ENCODE measurements at regions not wholly inside any gene's neighbourhood (a gene's known extent, or its start where the extent isn't known, plus 50 kb on each side); places are given as distances from the start of the nearest gene placed in this dataset.

DNA sequence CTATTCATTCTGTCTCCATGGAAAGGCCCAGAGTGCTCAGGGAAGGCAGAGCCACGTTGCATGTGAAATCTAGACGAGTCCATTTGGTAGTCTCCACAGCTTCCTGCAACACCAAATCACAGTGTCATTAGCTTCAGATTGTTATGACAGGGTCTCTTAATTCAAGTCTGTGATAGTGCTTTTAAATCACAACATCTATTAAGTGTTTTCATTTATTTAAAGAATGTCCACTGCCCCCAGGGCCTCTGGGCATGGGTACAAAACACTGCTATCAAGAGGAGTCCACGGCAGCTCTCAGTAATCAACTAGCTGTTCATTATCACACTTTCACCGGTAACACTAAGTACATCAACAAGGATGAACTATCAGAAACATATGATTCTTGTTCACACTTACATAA, 455.9 kb upstream of the JARID2 start:
- H2BK5ac ChIP-seq (ENCODE audit: low read depth, low read length, poor library complexity, severe bottlenecking) = no peak overlapping the region
- H3K4me3 ChIP-seq (ENCODE audit: insufficient read depth in 1 of 2, low read depth in 1 of 2, low read length in 2 of 2) = no peak overlapping the region

DNA sequence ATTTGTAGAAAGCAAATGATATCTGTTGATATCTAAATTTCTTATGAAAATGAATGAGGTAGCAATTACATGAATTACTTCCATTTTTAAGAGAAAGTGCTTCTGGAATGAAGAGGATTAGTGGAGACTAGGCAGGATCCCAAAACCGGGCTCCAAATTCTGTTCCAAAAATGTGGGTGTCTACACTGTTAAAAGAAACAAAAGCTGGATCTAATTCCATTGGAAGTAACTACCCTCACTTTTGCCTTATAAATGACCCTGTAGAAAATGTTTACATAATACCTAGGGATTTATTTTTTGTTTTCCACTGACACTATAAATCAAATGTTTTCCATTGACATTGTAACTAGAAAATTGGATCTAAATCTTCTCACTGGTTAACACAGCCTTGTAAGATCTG, 454.9 kb upstream of the JARID2 start:
- no peak overlapping the region for H3K18ac ChIP-seq (ENCODE audit: low read depth in 1 of 2, low read length in 2 of 2)
- H3K4ac ChIP-seq (ENCODE audit: low read depth in 1 of 2, low read length in 2 of 2) = no peak overlapping the region
- H3K4me2 ChIP-seq (ENCODE audit: low read length, poor library complexity, severe bottlenecking) = no peak overlapping the region
- no peak overlapping the region for H4K91ac ChIP-seq (ENCODE audit: low read length)
- WGBS = 100% methylated on average over 1 of the region's 1 CpG
- H3K9me3 ChIP-seq (ENCODE audit: control insufficient read depth, low read length) = no peaks in the 10 kb centered on the region
- H3K27me3 ChIP-seq (ENCODE audit: control insufficient read depth in 1 of 2, insufficient read depth in 1 of 2, low read length in 2 of 2) = no peaks in the 10 kb centered on the region
- H2AK5ac ChIP-seq (ENCODE audit: low read length, severe bottlenecking) = no peak overlapping the region
- no peak overlapping the region for H2BK120ac ChIP-seq (ENCODE audit: low read depth, low read length)
- H3K36me3 ChIP-seq (ENCODE audit: control insufficient read depth in 1 of 2, insufficient read depth in 2 of 2, low read depth in 1 of 2, low read length in 2 of 2) = no peaks in the 10 kb centered on the region
- no peak overlapping the region for H2BK5ac ChIP-seq (ENCODE audit: low read depth, low read length, poor library complexity, severe bottlenecking)
- H3K79me1 ChIP-seq (replicated peaks; ENCODE audit: low read length, poor library complexity, severe bottlenecking) = no peaks in the 10 kb centered on the region
- no peak overlapping the region for H3K9ac ChIP-seq (ENCODE audit: low read length)
- no peak overlapping the region for H2BK12ac ChIP-seq (ENCODE audit: low read length in 2 of 2)
- no peak overlapping the region for H3K27ac ChIP-seq (ENCODE audit: low read length, poor library complexity, severe bottlenecking)
- H3K4me1 ChIP-seq (ENCODE audit: control insufficient read depth, insufficient read depth, low read depth, low read length) = no peaks in the 10 kb centered on the region
- H2AFZ ChIP-seq (ENCODE audit: low read depth, low read length) = no peak overlapping the region
- H3K4me3 ChIP-seq (ENCODE audit: insufficient read depth in 1 of 2, low read depth in 1 of 2, low read length in 2 of 2) = no peak overlapping the region
- no peak overlapping the region for H4K8ac ChIP-seq (ENCODE audit: low read length)
- no peak for DNase-seq
- H3K14ac ChIP-seq (ENCODE audit: low read length in 2 of 2) = no peak overlapping the region
- H2BK15ac ChIP-seq (ENCODE audit: low read depth, poor library complexity, severe bottlenecking) = no peak overlapping the region
- H3K23ac ChIP-seq (ENCODE audit: low read length in 2 of 2) = no peak overlapping the region

More for the DNA sequence above, 455.9 kb upstream of the JARID2 start:
- Histone ChIP-seq H3K23ac (ENCODE audit: low read length in 2 of 2) (no peak overlapping the region), H2BK12ac (ENCODE audit: low read length in 2 of 2) (no peak overlapping the region), H3K27ac (ENCODE audit: low read length, poor library complexity, severe bottlenecking) (no peak overlapping the region), H3K4me1 (ENCODE audit: control insufficient read depth, insufficient read depth, low read depth, low read length) (no peaks in the 10 kb centered on the region), H3K14ac (ENCODE audit: low read length in 2 of 2) (no peak overlapping the region), H3K9me3 (ENCODE audit: control insufficient read depth, low read length) (no peaks in the 10 kb centered on the region), H3K79me1 (replicated peaks; ENCODE audit: low read length, poor library complexity, severe bottlenecking) (no peaks in the 10 kb centered on the region), H3K18ac (ENCODE audit: low read depth in 1 of 2, low read length in 2 of 2) (no peak overlapping the region), H3K9ac (ENCODE audit: low read length) (no peak overlapping the region), H4K8ac (ENCODE audit: low read length) (no peak overlapping the region), H2BK120ac (ENCODE audit: low read depth, low read length) (no peak overlapping the region), H2AFZ (ENCODE audit: low read depth, low read length) (no peak overlapping the region), H3K27me3 (ENCODE audit: control insufficient read depth in 1 of 2, insufficient read depth in 1 of 2, low read length in 2 of 2) (no peaks in the 10 kb centered on the region), H2BK15ac (ENCODE audit: low read depth, poor library complexity, severe bottlenecking) (no peak overlapping the region), H3K4ac (ENCODE audit: low read depth in 1 of 2, low read length in 2 of 2) (no peak overlapping the region), H3K36me3 (ENCODE audit: control insufficient read depth in 1 of 2, insufficient read depth in 2 of 2, low read depth in 1 of 2, low read length in 2 of 2) (no peaks in the 10 kb centered on the region), H2AK5ac (ENCODE audit: low read length, severe bottlenecking) (no peak overlapping the region), H4K91ac (ENCODE audit: low read length) (no peak overlapping the region), H3K4me2 (ENCODE audit: low read length, poor library complexity, severe bottlenecking) (no peak overlapping the region)
- no peak for DNase-seq
- 72% methylated on average over 3 of the region's 4 CpGs for WGBS

DNA sequence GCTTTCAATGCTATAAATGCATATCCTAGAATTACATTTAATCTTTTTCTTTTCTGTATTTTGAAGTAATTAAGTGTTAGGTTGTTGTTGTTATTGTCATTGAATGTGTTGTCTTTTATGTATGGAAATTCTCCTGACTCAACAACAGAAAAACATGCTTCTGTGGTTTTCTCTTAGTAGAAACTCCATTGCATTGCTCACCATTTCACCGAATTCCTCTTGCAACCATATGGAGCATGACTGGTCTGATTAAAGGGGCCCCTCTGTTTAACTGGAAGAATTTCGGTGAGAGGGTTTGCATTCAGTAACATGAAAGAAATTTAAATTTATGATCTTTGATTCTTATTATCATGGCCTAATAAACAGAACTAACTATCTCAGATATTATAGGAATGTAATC, 454.3 kb upstream of the JARID2 start:
- H3K4ac ChIP-seq (ENCODE audit: low read depth in 1 of 2, low read length in 2 of 2) = no peak overlapping the region
- WGBS = 73% methylated on average over 2 of the region's 2 CpGs
- no peaks in the 10 kb centered on the region for H3K4me1 ChIP-seq (ENCODE audit: control insufficient read depth, insufficient read depth, low read depth, low read length)
- H3K27ac ChIP-seq (ENCODE audit: low read length, poor library complexity, severe bottlenecking) = no peak overlapping the region
- H3K14ac ChIP-seq (ENCODE audit: low read length in 2 of 2) = no peak overlapping the region
- no peak overlapping the region for H4K91ac ChIP-seq (ENCODE audit: low read length)
- H2BK5ac ChIP-seq (ENCODE audit: low read depth, low read length, poor library complexity, severe bottlenecking) = no peak overlapping the region
- H3K23ac ChIP-seq (ENCODE audit: low read length in 2 of 2) = no peak overlapping the region
- DNase-seq = peak; percentile 59
- H3K9ac ChIP-seq (ENCODE audit: low read length) = no peak overlapping the region
- H3K18ac ChIP-seq (ENCODE audit: low read depth in 1 of 2, low read length in 2 of 2) = no peak overlapping the region
- no peak overlapping the region for H2AFZ ChIP-seq (ENCODE audit: low read depth, low read length)
- H2AK5ac ChIP-seq (ENCODE audit: low read length, severe bottlenecking) = no peak overlapping the region
- H3K9me3 ChIP-seq (ENCODE audit: control insufficient read depth, low read length) = no peaks in the 10 kb centered on the region
- no peaks in the 10 kb centered on the region for H3K27me3 ChIP-seq (ENCODE audit: control insufficient read depth in 1 of 2, insufficient read depth in 1 of 2, low read length in 2 of 2)
- H4K8ac ChIP-seq (ENCODE audit: low read length) = no peak overlapping the region
- H3K36me3 ChIP-seq (ENCODE audit: control insufficient read depth in 1 of 2, insufficient read depth in 2 of 2, low read depth in 1 of 2, low read length in 2 of 2) = no peaks in the 10 kb centered on the region
- H2BK120ac ChIP-seq (ENCODE audit: low read depth, low read length) = no peak overlapping the region
- no peak overlapping the region for H3K4me3 ChIP-seq (ENCODE audit: insufficient read depth in 1 of 2, low read depth in 1 of 2, low read length in 2 of 2)
- H2BK15ac ChIP-seq (ENCODE audit: low read depth, poor library complexity, severe bottlenecking) = no peak overlapping the region
- H3K79me1 ChIP-seq (replicated peaks; ENCODE audit: low read length, poor library complexity, severe bottlenecking) = no peaks in the 10 kb centered on the region
- no peak overlapping the region for H3K4me2 ChIP-seq (ENCODE audit: low read length, poor library complexity, severe bottlenecking)
- H2BK12ac ChIP-seq (ENCODE audit: low read length in 2 of 2) = no peak overlapping the region

DNA sequence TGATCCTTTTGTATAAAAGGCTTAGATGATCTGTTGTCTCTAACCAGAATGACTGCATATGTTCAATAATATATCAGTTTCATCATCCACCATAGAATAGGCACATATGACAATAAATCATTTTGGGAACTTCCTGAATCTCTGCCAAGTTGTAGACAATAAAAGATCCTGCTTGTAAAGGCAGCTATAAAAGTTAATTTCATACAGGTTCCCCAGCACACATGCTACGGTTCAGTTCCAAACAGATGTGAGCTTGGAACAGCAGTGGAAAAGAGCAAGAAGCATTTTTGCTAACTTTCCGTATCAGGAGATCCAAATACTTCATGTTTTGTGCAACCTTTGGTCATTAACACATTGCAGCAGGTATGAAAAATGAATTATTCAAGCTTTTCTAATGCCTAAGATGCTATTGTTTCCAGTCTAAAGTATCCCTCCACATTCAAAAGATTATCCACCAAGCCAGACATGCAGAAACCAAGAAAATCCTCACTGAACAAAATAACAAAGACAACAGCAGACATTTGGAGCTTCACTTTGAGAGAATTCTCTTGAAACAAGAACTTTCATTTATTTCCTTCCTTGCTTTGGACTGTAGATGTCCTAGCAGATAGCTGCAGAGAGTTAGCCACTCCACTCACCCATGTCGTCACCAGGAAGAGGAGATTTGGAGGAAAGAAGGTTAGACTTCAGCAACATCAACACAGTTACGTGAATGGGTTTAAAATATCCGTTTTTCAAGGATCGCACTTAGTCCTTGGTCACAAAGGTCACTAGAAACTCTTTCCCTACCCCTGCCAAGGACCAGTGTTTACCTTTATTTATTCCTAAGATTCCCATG, 453.5 kb upstream of the JARID2 start:
- Histone ChIP-seq H2AFZ (ENCODE audit: low read depth, low read length) (no peak overlapping the region), H3K4me2 (ENCODE audit: low read length, poor library complexity, severe bottlenecking) (no peak overlapping the region), H2BK12ac (ENCODE audit: low read length in 2 of 2) (no peak overlapping the region), H3K9me3 (ENCODE audit: control insufficient read depth, low read length) (no peaks in the 10 kb centered on the region), H4K91ac (ENCODE audit: low read length) (no peak overlapping the region), H3K27ac (ENCODE audit: low read length, poor library complexity, severe bottlenecking) (no peak overlapping the region), H2BK15ac (ENCODE audit: low read depth, poor library complexity, severe bottlenecking) (no peak overlapping the region), H3K9ac (ENCODE audit: low read length) (no peak overlapping the region), H3K14ac (ENCODE audit: low read length in 2 of 2) (no peak overlapping the region), H2BK5ac (ENCODE audit: low read depth, low read length, poor library complexity, severe bottlenecking) (no peak overlapping the region), H4K8ac (ENCODE audit: low read length) (no peak overlapping the region), H3K4me3 (ENCODE audit: insufficient read depth in 1 of 2, low read depth in 1 of 2, low read length in 2 of 2) (no peak overlapping the region), H3K18ac (ENCODE audit: low read depth in 1 of 2, low read length in 2 of 2) (peak overlapping the region in 1 of 2 experiments; percentile 34), H3K4me1 (ENCODE audit: control insufficient read depth, insufficient read depth, low read depth, low read length) (no peaks in the 10 kb centered on the region), H3K4ac (ENCODE audit: low read depth in 1 of 2, low read length in 2 of 2) (no peak overlapping the region), H3K36me3 (ENCODE audit: control insufficient read depth in 1 of 2, insufficient read depth in 2 of 2, low read depth in 1 of 2, low read length in 2 of 2) (no peaks in the 10 kb centered on the region), H3K23ac (ENCODE audit: low read length in 2 of 2) (no peak overlapping the region), H3K27me3 (ENCODE audit: control insufficient read depth in 1 of 2, insufficient read depth in 1 of 2, low read length in 2 of 2) (no peaks in the 10 kb centered on the region), H2BK120ac (ENCODE audit: low read depth, low read length) (no peak overlapping the region), H3K79me1 (replicated peaks; ENCODE audit: low read length, poor library complexity, severe bottlenecking) (no peaks in the 10 kb centered on the region), H2AK5ac (ENCODE audit: low read length, severe bottlenecking) (no peak overlapping the region)
- no peak for DNase-seq
- WGBS = 78% methylated on average over 6 of the region's 6 CpGs

Measured in mesenchymal stem cell (in vitro differentiated cells and primary cell).